H1 (cell line): ENCODE measurements at regions not wholly inside any gene's neighbourhood (a gene's known extent, or its start where the extent isn't known, plus 50 kb on each side); places are given as distances from the start of the nearest gene placed in this dataset.

Source experiments
- POLR2A ChIP-seq, 2 experiments: IDR thresholded peaks; 1 replicate in 1 of 2; 2 replicates in 1 of 2; pipeline ENCODE4 v1.6.1; 2011; ENCODE audit warnings: low read depth in 2 of 2, low read length in 2 of 2, mild to moderate bottlenecking in 2 of 2; ENCODE audit errors: control extremely low read depth in 1 of 2
- POLR2AphosphoS5 ChIP-seq: IDR thresholded peaks from 2 replicates; pipeline ENCODE4 v1.6.1; 2011; ENCODE audit warnings: low read depth, low read length
- SP2 ChIP-seq: IDR thresholded peaks from 2 replicates; pipeline ENCODE4 v1.6.1; 2012; ENCODE audit warnings: mild to moderate bottlenecking, low read length, inconsistent platforms
- ZNF274 ChIP-seq: IDR thresholded peaks from 2 replicates; pipeline ENCODE4 v1.7.0; 2012; ENCODE audit warnings: low read length, borderline replicate concordance; ENCODE audit errors: extremely low read depth
- TF ChIP-seq, protein P1 (sequence below): IDR thresholded peaks from 2 replicates; pipeline ENCODE4 v1.6.1; 2011; ENCODE audit warnings: low read depth, mild to moderate bottlenecking, low read length; ENCODE audit not compliant: insufficient read depth

DNA sequence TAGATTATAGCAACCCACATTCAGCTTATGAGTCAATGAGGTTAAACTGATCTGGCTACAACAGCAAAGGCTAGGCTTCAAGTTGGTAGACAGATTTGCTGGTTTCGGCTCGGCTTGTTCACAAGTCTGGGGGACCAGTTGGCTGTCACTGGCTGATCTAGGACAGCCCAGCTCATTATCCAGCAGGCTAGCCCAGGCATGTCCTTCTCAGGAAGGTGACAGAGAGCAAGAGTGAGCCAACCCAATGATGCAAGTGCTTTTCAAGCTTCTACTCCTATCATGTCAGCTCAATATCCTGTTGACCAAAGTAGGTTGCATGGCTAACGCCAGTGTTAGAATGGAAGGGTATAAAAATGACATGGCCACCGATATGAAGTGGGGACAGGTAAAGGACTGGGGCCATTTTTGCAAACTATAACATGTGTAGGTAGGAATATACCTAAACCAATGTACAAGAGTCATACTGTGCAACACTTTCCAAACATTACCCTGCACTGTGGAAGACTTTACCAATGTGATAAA is 220.9 kb upstream of the SOX21 start (continued):
- TF ChIP-seq POLR2AphosphoS5: no peak
- no peak for TF ChIP-seq ZNF274
- TF ChIP-seq, protein P1, sequence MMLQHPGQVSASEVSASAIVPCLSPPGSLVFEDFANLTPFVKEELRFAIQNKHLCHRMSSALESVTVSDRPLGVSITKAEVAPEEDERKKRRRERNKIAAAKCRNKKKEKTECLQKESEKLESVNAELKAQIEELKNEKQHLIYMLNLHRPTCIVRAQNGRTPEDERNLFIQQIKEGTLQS: no peak
- no peak for TF ChIP-seq SP2
- no peak for TF ChIP-seq POLR2A (IDR thresholded peaks at IDR 0.05; ENCODE audit: control extremely low read depth in 1 of 2, low read depth in 2 of 2, low read length in 2 of 2)
